NCI-H748 (cell line): ENCODE measurements at regions not wholly inside any gene's neighbourhood (a gene's known extent, or its start where the extent isn't known, plus 50 kb on each side); places are given as distances from the start of the nearest gene placed in this dataset.

Experiments used
- DNase-seq: peaks from one replicate; lab custom pipeline; 2025; ENCODE audit not compliant: unreplicated experiment; lab: John Stamatoyannopoulos, UW

DNA sequence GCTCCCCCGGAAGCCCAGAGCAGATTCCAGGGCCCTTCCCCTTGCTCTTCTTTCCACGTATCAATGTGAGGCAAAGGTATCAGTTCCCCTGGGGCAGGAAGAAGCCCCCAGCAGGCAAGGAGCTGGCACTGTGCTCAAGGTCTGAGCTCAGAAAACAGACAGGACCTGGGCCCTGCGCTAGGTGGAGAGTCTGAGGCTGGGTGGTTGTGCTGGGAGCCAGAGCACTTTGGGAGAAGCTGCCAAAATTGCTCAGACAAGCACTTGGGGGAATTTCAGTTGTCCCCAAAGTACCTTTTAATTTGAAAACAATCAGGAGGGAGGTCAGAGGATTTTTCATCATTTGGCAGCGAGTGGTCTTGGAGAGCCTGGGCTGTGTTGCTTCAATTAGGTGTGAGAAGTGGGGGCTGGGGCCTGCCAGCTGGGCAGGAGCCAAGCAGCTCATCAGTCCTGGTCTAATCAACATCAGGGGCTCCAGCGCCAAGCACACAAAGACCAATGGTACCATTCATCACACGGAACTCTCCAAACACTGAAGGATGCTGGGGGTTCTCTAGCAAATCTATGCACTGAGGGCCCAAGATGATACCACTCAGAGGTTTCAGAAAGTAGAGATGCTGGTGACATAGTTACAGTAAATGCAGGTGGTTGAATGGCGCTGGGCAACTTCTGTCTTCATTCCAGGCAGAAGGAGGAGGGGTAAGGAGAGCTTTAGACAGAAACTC, 176.5 kb downstream of the SNX18 start:
- peak; percentile 9 for DNase-seq

DNA sequence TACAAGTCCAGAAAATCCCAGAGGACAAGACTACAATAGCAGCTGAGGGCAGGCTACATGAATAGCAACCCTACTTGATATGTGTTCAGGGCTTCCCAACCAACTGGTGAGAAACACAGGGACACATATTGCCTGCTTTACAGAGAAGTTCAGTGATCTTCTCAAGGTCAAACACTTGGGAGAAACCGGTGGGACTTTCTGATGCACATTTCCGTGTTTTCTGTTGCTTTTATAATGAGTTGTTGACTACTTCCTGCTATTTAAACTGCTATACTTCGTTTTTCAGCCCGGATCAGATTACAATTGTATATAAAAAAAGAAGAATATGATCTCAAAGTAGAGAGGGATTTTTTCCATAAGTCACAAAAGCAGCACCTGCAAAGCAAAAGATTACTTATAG, 175.1 kb downstream of the SNX18 start:
- no peak for DNase-seq

DNA sequence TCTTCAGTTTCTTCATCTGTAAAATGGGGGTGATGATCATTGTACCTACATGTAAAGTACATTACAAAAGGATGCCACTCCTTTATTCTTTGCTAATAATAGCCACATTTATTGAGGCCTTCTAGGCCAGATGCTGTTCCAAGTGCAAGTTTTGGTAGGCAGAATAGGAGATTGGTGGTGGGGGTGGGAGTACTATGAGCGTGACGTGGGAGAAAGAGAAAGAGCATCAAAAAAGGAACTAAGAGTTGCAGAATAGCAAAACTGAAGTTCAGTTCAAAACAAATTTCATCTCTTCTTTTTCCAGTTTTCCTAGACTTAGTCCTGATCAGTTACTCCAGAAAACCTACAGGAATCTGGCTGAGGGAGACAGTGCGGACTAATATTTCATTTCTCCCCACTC, 174.1 kb downstream of the SNX18 start:
- no peak for DNase-seq

DNA sequence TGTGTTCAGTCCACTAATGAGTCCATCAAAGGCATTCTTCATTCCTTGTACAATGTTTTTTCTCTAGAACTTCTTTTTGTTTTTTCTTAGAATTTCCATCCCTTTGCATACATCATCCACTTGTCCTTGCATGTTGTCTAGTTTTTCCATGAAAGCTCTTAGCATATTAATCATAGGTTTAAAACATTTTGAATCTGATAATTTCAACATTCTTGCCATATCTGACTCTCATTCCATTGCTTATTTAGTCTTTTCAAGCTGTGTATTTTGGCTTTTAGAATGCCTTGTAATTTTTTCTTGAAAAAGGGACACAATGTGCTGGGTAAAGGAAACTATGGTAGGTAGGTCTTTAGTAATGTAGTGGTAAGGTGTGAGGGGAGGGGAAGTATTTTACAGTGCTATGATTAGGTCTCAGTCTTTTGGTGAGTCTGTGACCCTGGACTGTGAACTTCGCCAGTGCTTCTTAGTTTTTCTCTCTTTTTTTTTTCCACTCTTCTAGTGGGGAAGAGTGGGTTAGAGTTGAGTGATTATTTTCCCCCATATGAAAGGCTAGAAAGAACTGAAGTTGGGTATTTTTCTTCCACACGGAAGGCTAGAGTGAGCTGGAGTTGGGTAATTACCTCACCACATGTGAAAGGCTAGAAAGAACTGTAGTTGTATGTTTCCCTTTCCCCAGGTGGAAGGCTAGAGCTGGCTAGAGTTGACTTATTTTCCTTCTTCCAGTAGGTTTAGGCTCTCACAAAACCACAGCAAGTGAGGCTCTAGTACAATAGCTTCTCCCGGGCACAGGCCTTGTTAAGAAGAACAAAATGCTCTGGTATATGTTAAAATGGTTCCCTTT, 172.1 kb downstream of the SNX18 start:
- DNase-seq, result no peak

DNA sequence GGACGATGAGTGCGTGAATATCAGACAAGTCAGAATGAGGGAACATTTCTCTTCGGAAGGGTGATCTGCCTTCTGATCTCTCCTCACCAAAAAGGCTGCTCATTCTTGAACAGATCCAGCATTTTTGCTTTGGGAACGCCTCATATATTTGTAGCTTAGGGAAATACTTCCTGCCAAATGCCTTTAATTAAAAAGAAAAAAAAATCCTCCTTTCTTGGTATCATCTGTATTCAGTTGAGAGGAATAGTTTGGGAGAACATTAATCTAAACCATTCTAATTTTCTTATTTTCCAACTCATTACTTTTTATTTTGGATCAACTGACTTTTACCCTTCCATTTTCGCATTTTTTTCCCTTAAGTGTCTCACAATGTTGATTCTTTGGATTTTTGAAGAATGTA, 163.4 kb downstream of the SNX18 start:
- DNase-seq, result no peak

DNA sequence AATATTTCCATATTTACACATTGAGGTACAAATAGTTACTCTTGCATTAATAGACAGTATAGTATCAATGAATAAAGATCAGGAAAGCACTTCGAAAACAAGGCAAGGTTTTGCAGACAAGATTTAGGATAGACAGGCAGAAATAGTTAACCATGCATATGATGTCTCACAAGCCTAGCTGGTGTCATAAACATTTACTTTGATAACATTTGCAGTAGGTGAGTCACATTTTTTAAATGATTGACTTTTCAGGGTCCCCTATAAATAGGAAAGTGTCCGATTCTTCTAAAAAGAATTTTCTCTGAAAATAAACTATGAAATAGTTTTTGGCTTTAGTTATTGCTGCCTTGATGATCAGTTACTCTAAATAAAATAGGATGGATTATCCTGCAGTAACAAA, 162.1 kb downstream of the SNX18 start:
- no peak for DNase-seq

DNA sequence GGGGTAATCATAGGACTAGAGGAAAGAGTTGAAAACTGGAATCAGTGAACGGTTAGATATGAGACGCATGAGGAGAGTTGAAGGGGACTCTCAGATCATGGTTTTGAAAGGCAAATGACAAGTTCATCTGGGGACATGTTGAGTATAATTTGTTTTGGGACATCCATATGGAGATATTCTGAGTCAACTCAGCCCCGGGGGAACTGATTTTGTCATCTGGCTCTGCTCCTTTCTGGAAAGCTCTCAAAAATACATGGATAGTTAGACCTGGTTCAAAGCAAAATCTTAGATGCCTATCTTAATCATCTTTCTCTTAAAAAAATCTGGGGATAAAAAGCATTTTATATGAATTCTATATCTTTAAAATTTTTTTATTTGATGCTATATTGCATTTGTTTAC, 161.2 kb downstream of the SNX18 start:
- no peak for DNase-seq

DNA sequence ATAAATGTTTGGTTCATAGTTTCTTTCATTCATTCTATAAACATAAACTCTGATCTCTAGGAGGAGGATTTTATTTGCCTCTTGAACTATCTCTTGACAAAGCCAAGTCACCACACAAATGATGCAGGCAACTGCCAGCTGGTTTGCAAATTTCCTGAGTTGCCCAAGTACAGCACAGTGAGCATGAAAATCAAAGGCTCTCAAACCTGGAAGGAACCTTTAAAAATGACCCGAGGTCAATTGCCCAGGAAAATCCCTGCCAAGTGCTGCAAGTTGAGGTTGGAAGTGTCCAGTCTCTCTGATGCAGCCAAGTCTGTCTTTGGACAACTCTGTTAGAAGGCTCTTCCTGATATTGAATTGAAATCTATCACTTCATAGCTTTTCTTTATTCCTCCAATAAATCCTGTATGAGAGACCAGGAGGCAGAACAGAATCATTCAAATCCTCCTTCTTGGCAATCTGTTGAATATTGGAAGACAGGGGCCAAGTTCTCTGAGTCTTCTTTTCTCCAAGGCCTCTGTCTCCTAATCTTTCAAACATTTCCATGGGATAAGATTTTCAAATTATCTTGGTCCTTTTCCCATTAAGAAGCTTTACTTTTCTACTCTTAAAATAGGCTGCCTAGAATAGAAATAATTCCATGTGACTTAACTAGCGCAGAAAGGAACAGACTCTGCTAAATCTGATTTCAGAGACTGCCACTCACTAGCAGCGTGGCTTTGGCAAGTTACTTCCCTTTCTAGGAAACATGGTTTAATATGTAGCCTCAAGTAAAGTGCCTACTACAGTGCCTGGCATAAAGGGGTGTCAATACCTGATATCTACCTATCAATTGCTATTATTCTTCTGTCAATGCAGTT, 159.2 kb downstream of the SNX18 start:
- DNase-seq, result no peak

DNA sequence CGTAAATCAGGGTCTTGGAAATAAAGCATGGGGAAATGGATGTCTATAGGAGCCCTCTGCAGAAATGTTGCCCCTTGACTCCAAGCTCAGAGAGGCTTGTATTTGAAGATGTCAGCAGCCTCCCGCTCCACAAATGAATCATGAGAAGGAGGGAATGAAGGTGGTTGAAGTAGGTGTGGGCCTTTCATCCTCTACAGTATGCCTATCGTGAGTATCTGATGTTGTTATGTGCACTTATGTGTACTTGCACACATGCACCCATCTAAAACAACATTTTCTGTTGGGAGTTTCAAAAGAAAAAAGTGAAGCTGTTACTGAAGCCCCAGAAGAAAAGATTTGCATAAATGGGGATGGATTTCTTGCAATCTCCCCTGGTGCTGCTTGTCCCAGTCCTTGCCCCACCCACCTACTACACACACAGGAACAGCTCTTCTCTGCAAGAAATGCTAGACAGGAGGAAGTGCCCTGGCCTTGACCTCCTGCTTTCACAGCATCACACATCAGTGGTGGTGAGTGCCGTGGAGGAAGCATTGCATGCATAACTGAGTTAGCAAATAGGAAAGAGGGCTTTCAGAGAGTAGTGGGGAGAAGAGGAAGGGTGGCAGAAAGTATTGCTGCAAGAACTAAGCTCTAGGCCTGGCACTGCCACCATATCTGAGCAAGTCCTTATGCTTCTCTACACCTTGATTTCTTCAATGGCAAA, 156.1 kb downstream of the SNX18 start:
- no peak for DNase-seq

DNA sequence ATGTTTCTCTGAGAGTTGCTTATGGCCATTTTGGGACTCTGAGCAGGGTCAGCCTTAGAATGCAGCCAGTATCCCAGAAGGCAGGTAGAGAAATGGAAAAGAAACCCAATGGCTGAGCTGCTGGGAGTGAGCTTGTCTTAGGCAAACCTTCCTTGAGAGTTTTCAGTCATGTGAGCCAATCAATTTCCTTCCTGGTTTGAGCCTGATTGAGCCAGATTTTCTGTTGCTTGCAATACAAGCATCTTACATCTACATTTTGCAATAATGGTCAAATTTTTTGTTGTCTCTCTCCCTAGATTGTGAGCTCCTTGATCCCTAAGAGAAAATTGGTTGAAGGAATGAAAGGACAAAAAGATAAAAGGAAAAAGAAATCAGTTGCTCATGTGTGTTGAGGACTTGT, 155.3 kb downstream of the SNX18 start:
- no peak for DNase-seq

DNA sequence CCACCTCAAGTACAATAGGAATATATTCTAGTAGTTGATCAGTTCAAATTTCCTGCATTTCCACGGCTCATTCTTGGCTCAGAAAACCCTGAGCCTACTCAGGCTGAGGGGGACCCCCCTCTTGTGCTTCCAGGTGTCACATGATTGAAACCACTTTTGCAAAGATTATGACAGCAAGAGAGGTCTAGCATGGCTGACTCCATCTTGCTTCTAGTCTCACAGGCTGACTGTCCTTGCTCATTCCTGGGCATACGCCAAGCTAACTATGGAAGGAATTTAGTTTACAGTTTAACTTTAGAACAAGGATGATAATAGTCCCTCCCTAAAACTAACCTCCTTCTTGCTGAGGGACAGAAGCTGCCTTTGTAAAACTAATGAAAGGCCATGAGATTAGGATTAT, 154.1 kb downstream of the SNX18 start:
- DNase-seq, result no peak

DNA sequence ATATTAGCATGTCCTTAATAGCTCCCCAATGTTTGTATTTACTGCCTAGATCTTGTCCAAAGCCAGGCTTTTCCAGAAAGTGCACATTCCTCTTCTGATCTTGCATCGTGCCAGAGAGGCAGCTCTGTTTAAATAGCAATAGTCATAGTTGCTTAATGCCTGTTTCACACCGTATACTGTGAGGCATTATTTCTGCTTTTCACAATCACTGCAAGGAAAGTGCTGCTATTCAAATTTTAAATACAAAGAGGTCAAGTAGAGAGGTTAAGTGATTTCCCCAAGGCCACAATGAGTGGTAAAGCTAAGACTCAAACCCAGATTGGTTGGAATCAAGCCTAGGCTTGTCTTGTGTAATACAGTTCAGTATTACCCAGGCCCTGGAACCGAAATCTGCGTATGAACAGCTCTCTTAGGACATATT, 153.6 kb downstream of the SNX18 start:
- DNase-seq, result no peak

DNA sequence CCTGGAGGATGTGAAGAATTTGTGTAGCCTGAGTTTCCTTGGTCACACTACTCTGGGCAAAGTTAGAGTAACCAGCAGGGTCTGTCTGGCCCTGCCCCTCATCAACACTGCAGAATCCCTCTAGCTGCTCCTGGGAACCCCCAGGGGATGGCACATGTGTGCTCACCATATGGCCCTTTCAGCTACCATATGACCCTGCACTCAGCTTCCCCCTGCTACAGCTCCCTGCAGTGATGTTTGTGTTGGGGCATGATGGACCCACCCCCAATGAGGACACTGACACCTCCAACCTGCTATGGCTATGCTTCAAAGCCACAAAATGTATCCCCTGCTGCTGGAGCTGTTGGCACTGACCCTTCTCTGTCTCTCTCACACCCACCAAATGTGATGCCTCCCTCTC, 152.7 kb downstream of the SNX18 start:
- no peak for DNase-seq

DNA sequence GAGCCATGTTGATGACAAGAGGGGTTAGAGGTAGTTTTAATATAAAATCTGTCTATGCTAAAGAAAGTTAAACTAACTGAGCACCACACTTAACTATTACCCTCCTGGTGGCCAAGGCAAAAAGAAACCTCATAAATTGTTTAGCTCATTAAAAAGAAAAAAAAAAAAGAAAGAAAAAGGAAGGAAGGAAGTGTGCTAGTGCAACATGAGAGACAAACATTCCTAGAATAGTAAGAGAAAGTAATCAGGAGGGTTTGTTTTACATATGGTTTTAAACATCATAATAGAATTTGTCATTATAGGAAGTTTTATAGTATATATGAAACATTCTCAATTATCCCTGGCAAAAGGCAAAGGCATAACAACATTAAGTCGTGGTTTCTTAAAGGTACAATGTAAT, 152.3 kb downstream of the SNX18 start:
- DNase-seq, result no peak

DNA sequence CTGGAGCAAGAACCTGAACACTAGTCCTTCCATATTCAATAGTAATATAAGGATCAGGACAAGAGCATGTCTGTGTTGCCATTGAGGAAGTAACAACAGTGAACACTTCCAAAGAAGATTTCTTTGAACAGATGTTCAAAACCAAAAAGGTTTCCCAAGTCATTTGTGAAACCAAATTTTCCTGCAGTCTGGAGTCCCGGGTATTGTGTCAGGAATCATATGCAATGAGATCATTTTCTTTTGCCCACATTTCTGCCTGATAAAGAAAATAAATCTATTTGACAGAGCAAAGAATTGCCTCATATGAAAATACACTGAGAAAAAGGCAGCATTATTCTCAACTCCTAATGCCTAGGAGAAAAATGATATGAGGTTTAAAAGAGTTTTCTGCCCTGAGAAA, 151.7 kb downstream of the SNX18 start:
- DNase-seq, result no peak

DNA sequence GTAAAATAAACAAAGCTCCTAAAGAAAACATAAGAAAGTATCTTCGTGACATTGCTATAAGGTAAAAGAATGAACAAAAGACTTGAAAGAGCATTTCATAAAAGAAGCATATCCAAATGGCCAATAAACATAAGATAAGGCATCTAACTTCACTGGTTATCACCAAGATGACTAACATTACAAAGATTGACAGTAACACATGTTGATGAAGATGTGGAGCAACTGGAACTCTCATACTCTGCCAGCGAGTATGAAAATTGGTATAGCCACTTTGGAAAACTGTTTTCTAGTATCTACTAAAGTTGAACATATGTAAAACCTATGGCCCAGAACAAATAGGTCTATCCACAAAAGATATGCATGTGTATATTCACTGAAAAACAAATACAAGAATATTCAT, 150.5 kb downstream of the SNX18 start:
- no peak for DNase-seq

DNA sequence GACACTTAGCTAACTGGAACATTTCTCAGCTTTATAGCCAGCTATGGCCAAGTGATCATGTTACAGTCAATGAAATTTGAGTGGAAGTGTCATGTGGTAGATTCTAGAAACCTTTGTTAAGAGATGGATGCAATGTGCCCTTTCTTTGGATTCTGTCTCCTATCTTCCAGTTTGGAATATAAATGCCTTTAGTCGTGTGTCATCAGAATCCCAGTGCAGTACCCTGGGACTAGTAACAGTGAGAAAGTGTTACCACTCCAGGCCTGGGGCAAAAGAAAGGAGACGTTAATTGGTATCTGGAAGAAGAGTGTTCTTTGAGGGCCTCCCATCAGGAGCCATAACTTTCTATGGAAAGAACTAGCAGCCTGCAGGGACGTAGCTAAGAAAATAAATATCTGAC, 149.6 kb downstream of the SNX18 start:
- DNase-seq, result no peak

DNA sequence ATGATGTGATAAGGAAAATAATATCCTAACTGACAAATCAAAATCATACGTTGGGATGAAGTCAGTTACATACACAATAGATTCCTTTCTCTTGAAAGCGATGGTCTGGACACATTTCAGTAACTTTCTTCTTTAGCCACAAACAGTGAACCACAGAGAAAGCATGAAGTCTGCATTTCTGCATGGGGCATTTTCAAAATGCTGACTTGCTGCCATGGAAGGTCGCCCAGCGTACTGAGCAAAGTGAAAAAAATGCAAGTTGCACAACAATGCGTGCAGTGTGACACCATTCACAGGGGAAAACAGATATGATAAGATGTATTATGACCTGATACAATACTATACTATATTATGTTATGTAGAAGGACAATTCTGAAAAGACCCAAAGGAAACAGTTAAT, 146.3 kb downstream of the SNX18 start:
- no peak for DNase-seq

DNA sequence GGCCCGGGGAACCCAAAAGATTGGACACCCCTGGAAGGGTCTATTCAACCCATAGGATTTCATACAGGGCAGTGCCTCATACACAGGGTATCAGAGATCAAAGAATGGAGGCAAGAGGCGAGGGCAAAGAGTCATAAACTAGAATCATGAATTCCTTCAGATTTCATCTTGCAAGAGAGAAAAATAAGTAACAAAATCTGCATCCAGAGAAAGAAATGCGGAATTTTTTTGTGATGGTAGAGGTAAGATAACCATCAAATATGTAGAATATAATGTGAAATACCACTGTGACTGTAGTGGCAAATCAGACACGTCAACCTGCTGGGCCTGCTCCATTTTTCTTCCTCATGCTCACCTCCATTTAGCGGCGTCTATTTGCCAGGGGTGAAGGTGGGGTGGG, 143.6 kb downstream of the SNX18 start:
- no peak for DNase-seq

DNA sequence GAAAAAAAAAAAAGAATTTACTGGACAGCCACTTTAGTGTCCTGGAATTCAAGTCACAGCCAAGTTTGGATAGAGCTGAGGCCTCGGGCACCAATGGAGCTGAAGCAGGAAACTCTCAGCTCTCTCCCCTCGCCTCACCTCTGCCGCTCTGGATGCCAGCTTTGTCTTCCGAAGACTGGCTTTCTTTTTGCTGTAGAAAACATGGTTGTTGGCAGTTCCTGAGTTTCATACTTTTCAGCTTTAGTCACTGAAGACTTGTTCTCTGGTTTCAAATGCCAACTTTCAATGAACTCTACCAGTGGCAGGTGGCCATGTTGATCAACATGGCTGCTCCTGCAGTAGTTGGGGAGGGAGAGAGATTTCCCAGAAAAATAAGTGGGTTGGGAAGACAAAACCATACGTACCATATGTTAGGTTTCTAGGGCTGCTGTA, 142.2 kb downstream of the SNX18 start:
- no peak for DNase-seq

DNA sequence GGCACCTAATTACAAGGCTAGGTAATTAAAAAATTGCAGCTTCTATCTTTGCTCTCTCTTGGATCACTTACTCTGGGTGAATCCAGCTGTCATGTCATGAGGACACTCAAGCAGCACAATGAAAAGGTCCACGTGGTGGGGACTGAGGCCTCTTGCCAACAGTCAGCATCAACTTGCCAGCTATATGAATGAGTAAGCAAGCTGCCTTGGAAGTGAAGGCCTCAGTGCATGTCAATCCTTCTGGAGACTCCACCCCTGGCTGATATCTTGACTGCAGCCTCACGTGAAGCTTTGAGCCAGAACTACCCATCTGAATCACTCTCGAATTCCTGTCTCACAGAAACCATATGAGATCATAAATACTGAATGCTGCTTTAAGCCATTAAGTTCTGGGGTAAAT, 140.5 kb downstream of the SNX18 start:
- DNase-seq, result no peak
